Activated naive CD8-positive, alpha-beta T cell treated with anti-CD3 and anti-CD28 coated beads, Interleukin-2, amount 50 U/mL, for 16 hours (primary cell): ENCODE measurements at regions not wholly inside any gene's neighbourhood (a gene's known extent, or its start where the extent isn't known, plus 50 kb on each side); places are given as distances from the start of the nearest gene placed in this dataset.
A peak's percentile ranks its signal among the peaks of the same experiment; 100 is the strongest.

Experiments used
- DNase-seq: peaks from one replicate; pipeline ENCODE4 v3.0.0-alpha.2; 2020; ENCODE audit warnings: low read depth, low spot score

DNA sequence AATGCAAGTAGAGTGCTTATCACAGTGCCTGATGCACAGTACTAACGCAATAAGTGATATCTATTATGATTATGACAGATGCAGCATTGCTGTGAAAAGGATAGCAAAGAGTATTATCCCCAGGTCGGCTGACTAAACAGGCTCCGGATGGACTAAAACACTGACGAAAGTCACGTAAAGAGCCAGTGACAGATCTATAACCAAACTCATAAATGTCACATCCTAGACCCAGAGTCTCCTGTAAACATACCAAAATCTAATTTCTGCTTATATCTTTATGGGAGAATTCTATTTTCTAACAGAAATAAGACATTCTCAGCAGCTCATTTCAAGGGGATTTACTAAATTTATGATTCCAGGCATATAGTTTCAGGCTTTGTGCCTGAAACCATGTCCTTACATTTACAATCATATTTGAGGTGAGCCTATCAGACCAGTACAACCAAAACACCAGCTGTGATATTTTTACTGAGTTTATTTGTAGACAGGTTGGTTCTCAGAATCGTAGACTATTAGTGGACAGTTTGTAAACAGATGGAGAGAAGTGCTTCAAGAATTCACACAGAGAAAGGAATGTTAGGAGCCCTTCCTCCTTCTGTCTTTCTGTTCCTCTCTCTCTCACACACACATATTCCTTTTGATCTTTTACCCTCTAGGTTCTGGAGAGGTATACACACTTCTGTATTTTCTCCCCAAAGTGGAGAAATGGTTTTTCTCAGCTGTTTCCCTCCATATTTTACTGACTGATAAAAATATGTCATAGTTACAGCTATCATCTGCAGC is 52.4 kb upstream of the WDR26 start:
- no peak for DNase-seq

- no peak for DNase-seq
Measured at GRCh38 chr1:224488806-224489499, 54.4 kb upstream of the WDR26 start.

- DNase-seq, result no peak
Measured at GRCh38 chr1:224489534-224490365, 55.2 kb upstream of the WDR26 start.

DNA sequence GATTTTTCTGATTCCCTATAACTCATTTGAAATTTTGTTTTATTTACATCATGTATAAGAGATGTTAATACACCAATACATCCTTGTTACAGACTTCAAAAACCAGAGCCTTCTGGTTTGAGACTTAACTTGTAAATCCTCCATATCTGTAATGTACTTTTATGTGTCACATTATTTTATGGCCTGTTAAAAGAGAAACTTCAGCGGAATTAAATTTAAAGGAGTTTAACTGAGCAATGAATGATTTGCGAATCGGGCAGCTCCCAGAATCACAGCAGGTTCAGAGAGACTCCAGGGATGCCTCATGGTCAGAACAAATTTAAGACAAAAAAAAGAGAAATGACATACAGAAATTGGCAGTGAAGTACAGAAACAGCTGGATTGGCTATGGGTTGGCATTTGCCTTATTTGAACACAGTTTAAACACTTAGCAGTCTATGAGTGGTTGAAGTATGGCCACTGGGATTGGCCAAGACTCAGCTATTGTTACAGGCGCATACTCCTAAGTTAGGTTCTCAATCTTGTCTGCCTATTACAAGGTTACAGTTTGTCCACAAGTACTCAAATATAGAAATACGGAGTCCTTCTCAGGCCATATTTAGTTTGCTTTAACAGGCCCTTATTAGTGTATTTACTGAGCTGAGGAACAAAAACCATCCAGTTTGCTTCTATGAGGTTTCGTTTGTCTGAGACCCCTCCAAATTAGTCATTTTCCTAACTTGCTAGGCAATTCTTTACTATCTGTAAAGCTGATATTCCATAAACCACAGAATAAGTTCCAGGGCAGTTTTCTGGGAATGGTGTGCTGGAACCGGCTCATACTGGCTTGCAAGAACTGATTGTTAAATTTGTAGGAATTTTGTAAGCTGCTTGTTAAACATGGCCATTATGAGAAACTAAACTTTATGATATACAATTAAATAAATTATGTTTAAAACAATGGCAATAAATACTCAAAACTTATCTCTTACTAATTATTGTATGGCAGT is 56.2 kb upstream of the WDR26 start:
- no peak for DNase-seq

- no peak for DNase-seq
Measured at GRCh38 chr1:224492015-224492414, 57.4 kb upstream of the WDR26 start.

DNA sequence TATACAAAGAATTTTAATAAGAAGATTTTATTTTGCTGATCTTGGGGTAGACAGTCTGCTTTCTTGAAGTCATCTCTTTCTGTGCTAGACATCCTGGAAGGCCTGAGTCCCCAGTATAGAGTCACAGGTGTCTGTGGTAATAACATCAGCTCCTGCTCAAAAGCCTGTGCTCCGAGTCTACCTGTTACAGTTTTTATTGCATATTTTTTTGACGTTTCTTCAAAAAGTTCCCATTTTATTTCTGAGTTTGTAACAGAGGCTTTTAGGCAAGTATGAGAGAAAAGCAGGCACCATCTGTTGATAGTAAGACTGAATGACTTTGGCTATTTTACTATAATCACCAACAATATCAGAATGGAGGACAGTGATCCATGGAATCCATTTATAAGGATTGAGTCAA is 58.0 kb upstream of the WDR26 start:
- DNase-seq, result no peak

DNA sequence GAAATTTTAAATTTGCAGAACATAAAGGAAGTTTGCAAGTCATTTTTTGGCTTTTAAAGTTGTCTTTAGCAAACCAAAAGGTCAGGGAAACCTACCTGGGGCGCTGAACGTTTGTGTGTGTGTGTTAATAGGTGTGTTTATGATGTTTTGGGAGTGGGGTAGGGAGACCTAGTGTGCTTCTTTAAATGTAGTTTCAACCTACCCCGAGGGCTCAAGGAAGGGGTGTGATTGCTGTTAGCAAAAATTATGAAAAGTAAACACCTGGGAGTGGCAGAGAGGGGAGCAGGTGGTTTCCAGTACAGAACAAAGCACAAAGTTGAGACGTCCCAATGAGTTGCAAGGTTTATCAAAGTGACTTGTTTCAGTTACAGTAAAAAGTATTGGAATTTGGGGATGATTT is 58.7 kb upstream of the WDR26 start:
- no peak for DNase-seq

DNA sequence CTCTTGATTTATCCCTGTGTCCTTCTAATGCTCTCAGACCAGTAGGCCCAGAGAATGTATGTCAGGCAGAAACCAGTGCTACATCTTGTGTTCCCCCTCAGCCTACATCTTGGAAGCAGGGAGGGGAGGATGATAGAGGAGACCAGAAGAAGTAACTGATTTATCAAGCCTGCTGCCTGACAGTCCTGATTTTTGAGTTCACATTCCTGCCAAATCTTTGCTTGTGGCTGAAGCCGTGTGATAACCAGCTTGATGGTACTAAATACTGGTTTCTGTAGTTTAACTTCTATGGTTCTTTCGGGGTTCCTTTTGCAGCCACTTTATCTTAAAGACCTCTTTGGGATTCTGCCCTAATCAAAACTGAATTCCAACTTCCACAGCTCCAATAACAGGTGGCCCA is 59.7 kb upstream of the WDR26 start:
- no peak for DNase-seq

DNA sequence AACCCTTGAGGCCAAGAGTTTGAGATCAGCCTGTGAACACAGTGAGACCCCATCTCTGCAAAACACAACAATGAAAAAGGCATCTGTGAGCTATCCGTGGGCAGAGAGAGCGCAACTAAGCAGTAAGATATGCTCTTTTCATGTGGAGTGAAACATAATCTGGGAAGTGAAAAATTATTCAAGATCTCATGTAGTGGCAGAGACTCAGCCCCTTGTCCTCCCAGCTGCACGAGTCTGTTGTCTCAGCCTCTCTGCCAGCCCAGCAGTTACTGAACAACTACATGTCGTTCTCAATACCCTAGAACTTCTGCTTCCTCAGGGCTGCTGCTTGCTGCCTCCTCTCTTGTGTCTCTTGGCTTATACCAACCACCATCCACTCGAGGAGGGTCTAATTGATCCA is 61.3 kb upstream of the WDR26 start:
- no peak for DNase-seq

- DNase-seq, result no peak
Measured at GRCh38 chr1:224496826-224497225, 62.2 kb upstream of the WDR26 start.

DNA sequence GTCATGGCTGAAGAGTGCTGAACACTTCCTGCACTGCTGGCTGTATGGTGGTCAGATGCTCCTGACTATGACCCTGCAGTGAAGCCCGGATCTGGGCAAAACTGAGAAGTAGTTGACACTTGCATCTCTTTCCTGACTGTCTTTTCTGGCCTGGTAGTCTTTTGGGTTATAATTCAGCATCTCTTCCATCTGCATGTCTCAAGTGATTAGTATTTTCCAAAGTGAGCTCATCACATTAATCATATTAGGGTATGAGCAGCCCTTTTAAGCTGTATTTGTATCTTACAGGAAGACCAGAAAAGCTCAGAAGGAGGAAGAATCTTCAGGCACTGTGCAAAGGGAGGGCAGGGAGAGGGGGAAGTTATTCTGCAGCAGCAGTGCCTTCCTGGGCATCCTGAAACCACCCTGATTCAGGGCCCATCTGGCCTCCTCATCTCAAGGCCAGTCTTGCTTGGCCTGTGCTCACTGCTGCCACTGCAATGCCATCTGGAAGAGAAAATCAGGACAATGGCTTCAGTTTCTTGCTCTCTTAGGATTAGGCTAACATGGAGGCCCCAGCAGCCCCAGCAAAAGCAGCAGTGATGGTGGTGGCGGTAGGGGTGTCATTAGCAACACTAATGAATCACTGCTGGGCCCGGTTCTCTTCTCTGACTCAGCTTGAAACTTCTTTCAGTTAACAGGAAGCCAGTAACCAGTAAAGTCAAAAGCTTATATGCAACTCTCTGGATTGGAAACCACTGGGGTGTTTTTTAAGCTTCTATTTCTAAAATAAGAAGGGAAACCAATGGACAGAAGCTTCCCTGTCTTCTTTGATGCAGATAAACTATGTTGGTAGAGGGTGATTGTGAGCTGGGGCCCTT is 63.3 kb upstream of the WDR26 start:
- peak; percentile 40 for DNase-seq

DNA sequence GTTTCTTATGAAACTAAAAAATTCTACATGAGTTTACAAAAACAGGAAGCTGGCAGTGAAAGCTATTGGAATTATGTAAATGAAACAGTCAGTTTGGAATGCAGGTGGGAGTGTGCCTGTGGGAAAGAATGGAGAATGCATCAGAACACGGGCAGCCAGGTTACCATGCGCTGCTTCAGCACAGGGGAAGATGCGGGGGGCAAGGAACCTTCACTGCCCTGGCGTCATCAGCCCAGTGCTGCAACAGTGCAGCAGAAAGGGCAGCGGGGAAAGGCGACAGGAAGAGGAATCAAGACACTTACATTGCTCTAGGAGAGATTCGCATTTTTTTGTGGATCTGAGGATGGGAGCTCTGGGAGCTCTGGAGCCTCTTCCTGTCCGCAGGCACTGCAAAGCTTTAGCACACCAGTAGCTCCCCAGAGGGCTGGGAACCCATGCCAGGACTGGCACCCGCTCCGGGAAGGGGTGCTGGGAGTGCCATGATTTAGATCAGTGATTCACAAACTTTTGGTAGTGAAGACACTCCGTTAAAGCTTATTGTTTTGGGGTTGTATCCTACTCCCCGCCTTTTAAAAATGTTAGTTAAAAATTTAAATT is 64.1 kb upstream of the WDR26 start:
- no peak for DNase-seq

GRCh38 chr1:224499204-224499603 is 64.6 kb upstream of the WDR26 start:
- no peak for DNase-seq

- DNase-seq, result no peak
Measured at GRCh38 chr1:224500796-224501195, 66.2 kb upstream of the WDR26 start.

DNA sequence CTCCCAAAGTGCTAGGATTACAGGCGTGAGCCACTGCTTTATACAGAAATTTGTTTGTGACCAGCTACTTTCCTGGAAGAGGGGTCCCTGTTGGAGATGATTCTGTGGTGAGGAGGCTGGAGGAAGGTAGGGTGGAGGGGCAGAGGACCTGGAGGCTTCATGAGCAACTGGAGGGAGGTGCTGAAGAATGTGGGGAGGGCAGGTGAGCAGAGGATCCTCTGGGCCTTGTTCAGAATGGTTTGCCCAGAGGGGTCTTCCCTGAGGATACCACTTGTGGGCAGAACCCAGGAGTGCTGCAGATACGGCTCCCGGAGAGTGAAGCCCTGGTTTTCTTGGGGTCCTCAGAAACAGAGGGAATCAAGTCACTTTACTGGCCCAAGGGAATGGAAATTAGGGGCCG is 67.2 kb upstream of the WDR26 start:
- no peak for DNase-seq

DNA sequence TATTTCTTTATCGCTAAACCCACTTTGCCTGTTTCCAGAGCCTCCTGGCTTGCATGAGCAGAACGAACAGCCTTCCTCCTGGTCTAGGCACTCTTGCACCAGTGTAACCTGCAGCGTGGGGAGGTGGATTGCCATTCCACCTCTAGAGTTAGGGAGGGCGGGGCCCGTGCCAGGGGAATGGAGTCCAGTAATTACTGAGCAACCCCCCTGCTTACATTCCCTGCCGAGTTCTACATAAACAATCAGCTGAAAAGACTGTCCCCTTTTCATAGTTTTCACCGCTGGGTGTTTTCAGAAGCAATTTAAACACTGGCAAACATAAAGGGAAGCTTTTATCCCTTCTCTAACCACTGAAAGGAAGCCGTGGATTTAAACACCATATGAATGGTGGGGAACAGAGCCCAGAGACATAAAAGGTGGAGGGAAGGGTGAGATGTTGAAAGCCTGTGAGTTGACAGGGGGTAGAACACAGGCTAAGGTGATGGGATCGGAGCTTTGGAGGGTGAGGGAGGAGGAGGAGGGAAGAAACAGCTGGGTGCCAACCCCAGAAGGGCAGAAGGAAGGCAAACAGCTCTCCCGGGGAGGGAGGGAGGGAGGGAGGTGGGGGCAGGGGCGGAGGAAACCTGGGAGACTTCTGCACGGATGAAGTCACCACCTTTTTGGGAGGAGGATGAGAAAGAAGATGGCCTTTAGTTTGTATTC is 68.0 kb upstream of the WDR26 start:
- no peak for DNase-seq

GRCh38 chr1:224503161-224504118 is 68.8 kb upstream of the WDR26 start:
- no peak for DNase-seq
